Stimulated activated naive CD8-positive, alpha-beta T cell treated with anti-CD3 and anti-CD28 coated beads, Interleukin-15, Interleukin-2, amounts not matched to agents 100 ng/mL and 50 ng/mL, for 24 hours (primary cell): ENCODE measurements at regions not wholly inside any gene's neighbourhood (a gene's known extent, or its start where the extent isn't known, plus 50 kb on each side); places are given as distances from the start of the nearest gene placed in this dataset.
A peak's percentile ranks its signal among the peaks of the same experiment; 100 is the strongest.

Source experiments
- H3K27ac Mint-ChIP-seq: one replicate; pipeline ENCODE4 v1.8.0; 2021; ENCODE audit warnings: mild to moderate bottlenecking, mixed read lengths
- H3K27me3 Mint-ChIP-seq: one replicate; pipeline ENCODE4 v1.8.0; 2021; ENCODE audit warnings: mixed read lengths
- H3K36me3 Mint-ChIP-seq: one replicate; pipeline ENCODE4 v1.8.0; 2021; ENCODE audit warnings: low read depth, mixed read lengths
- H3K4me1 Mint-ChIP-seq: one replicate; pipeline ENCODE4 v1.8.0; 2021; ENCODE audit warnings: low read depth, mixed read lengths
- H3K4me3 Mint-ChIP-seq: one replicate; pipeline ENCODE4 v1.8.0; 2021; ENCODE audit warnings: mild to moderate bottlenecking, mixed read lengths
- H3K9me3 Mint-ChIP-seq: one replicate; pipeline ENCODE4 v1.8.0; 2021; ENCODE audit warnings: mixed read lengths

DNA sequence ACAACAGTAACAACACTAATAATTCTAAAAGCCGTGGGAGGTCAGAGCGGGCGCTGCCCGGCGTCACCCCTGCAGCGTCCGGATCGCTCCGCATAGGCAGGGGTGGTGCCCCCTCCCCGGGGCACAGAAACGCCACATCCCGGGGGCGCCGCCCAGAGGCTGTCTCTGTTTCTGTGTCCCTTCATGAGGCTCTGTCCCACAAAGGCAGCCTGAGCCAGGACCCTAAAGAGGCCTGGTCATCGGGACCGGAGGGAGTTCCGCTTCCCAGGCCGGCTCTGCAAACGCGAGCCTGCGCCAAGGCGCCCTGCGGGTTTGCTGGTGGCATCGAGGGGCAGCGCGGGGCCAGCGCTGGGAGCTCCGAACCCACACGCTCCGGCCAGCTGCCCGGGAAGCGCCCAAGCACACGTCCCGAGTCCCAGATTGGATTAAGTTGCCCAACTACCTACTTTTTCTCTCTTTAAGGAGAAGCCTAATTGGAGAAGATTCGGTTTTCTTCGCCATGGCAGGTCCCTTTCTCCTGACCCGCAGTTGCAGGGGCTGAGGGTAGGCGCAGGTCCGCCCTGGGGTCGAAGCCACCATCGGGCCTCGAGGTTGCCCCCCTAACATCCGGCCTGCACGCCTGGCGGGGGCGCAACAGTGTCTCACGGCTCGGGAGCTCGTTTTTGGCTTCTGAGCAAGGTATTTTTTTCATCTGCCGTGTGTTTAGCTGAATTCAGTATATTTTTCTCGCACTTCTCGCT lies 421.7 kb downstream of the VRK1 start:
- H3K4me1 Mint-ChIP-seq = peaks cover 23% of the 10 kb centered on the region
- peak overlapping the region; percentile 51 for H3K27ac Mint-ChIP-seq
- H3K4me3 Mint-ChIP-seq = peak overlapping the region; percentile 78
- H3K9me3 Mint-ChIP-seq = no peaks in the 10 kb centered on the region
- H3K27me3 Mint-ChIP-seq = peaks cover 31% of the 10 kb centered on the region
- no peaks in the 10 kb centered on the region for H3K36me3 Mint-ChIP-seq

- peak overlapping the region; percentile 51 for H3K27ac Mint-ChIP-seq
- peaks cover 31% of the 10 kb centered on the region for H3K27me3 Mint-ChIP-seq
- no peaks in the 10 kb centered on the region for H3K9me3 Mint-ChIP-seq
- no peaks in the 10 kb centered on the region for H3K36me3 Mint-ChIP-seq
- peak overlapping the region; percentile 78 for H3K4me3 Mint-ChIP-seq
- peaks cover 23% of the 10 kb centered on the region for H3K4me1 Mint-ChIP-seq
These were observed 422.3 kb downstream of the VRK1 start for GRCh38 chr14:97219431-97220017.

GRCh38 chr14:97221572-97222285 lies 424.5 kb downstream of the VRK1 start:
- Mint-ChIP-seq H3K4me3 (no peak overlapping the region), H3K4me1 (peaks cover 23% of the 10 kb centered on the region), H3K36me3 (no peaks in the 10 kb centered on the region)

GRCh38 chr14:97224016-97224415 lies 426.8 kb downstream of the VRK1 start:
- no peak overlapping the region for H3K27ac Mint-ChIP-seq
- no peaks in the 10 kb centered on the region for H3K36me3 Mint-ChIP-seq
- peaks cover 29% of the 10 kb centered on the region for H3K27me3 Mint-ChIP-seq
- no peak overlapping the region for H3K4me3 Mint-ChIP-seq
- H3K9me3 Mint-ChIP-seq = no peaks in the 10 kb centered on the region
- peaks cover 14% of the 10 kb centered on the region for H3K4me1 Mint-ChIP-seq

More at GRCh38 chr14:97221572-97222285, 424.5 kb downstream of the VRK1 start:
- Mint-ChIP-seq H3K9me3 (no peaks in the 10 kb centered on the region), H3K27ac (no peak overlapping the region), H3K27me3 (peaks cover 38% of the 10 kb centered on the region)

DNA sequence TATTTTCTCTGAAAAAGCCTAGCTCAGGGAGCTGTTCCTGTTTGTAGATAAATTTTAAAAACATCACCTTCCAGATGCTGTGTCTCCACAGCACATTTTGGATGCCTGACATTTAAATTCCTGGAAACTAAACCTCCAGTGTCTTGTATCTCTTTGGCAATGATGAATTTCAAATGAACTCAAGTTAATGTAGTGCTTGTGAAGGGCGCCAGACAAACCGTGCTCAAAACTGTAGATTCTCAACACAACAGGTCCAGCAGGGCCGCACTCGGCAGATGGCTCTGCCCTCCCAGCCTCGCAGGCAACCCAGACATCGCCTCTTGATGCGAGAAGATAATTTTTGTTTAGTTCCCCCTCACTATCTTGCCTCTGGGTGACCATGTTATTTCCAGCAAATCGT lies 432.9 kb downstream of the VRK1 start:
- H3K9me3 Mint-ChIP-seq = no peaks in the 10 kb centered on the region
- no peak overlapping the region for H3K27ac Mint-ChIP-seq
- peaks cover 14% of the 10 kb centered on the region for H3K27me3 Mint-ChIP-seq
- H3K4me1 Mint-ChIP-seq = no peaks in the 10 kb centered on the region
- H3K4me3 Mint-ChIP-seq = no peak overlapping the region
- no peaks in the 10 kb centered on the region for H3K36me3 Mint-ChIP-seq

- H3K4me1 Mint-ChIP-seq = no peaks in the 10 kb centered on the region
- H3K4me3 Mint-ChIP-seq = no peak overlapping the region
- no peak overlapping the region for H3K27ac Mint-ChIP-seq
These were observed 436.3 kb downstream of the VRK1 start for GRCh38 chr14:97233319-97233985.

DNA sequence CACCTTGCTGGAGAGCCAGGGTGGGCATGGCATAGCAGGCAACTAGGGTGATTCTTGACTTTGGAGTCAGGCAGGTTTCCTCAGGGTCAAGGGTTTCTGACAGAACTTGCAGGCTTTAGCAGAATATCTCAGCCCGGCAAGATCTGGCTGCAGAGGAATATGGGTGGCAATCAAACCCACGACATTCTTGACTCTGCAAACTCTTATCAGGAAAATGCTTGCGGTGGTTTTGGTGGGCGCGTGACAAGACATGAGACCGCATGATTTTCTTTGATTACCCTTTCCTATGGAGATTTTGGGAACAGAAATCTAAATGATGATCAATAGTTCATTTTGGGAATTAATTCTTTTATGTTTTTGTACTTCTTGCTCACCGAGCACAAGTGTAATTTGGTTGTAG lies 449.5 kb downstream of the VRK1 start:
- Mint-ChIP-seq H3K36me3 (no peaks in the 10 kb centered on the region), H3K4me3 (no peak overlapping the region), H3K27ac (no peak overlapping the region), H3K9me3 (no peaks in the 10 kb centered on the region), H3K27me3 (peaks cover 4% of the 10 kb centered on the region), H3K4me1 (peaks cover 9% of the 10 kb centered on the region)

More at GRCh38 chr14:97233319-97233985, 436.3 kb downstream of the VRK1 start:
- Mint-ChIP-seq H3K9me3 (no peaks in the 10 kb centered on the region), H3K36me3 (no peaks in the 10 kb centered on the region), H3K27me3 (peaks cover 16% of the 10 kb centered on the region)

DNA sequence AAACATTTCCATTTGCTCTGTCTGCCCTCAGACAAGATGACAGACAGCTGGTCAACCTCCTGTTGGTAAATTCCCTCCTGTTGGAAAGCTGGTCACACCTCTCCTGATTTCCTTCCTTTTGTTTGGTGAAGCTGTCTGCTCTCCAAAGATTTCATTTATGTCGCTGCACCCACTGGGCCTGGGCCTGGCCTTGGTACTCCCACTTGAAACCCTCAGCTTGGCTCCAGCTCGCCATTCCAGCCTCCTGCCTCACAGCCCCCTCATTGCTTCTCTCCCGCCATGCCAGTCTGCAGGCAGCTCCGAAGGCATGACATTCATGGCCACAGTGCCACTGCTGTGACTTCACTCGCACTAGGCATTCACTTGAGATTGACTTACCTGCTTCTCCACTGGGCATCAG lies 451.8 kb downstream of the VRK1 start:
- Mint-ChIP-seq H3K27me3 (peaks cover 4% of the 10 kb centered on the region), H3K27ac (no peak overlapping the region), H3K4me1 (peaks cover 23% of the 10 kb centered on the region), H3K9me3 (peaks cover 6% of the 10 kb centered on the region), H3K36me3 (no peaks in the 10 kb centered on the region), H3K4me3 (no peak overlapping the region)

DNA sequence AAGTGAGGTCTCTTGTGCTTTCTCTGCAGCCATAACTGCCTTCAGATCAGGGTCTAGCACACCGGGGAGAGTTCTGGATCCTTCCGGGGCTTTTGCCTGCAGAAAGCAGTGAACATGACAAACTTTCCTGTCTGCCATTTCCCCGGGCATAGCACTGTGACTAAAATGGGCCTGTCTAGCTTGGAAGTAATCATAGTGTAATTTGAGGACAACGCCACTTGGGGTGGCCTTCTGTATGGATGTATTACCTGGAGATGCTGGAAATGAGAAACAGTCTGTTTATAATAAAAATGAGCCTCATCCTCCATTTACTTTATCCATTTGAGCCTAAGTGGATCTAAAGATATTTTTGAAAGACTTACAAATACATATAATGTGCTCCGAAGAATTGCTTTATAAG lies 453.7 kb downstream of the VRK1 start:
- H3K4me3 Mint-ChIP-seq = no peak overlapping the region
- no peaks in the 10 kb centered on the region for H3K27me3 Mint-ChIP-seq
- H3K9me3 Mint-ChIP-seq = peaks cover 6% of the 10 kb centered on the region
- no peak overlapping the region for H3K27ac Mint-ChIP-seq
- H3K4me1 Mint-ChIP-seq = peaks cover 26% of the 10 kb centered on the region
- no peaks in the 10 kb centered on the region for H3K36me3 Mint-ChIP-seq

- Mint-ChIP-seq H3K36me3 (no peaks in the 10 kb centered on the region), H3K27me3 (no peaks in the 10 kb centered on the region), H3K9me3 (peaks cover 6% of the 10 kb centered on the region), H3K27ac (no peak overlapping the region), H3K4me3 (no peak overlapping the region), H3K4me1 (peaks cover 26% of the 10 kb centered on the region)
These were observed 454.4 kb downstream of the VRK1 start for GRCh38 chr14:97251491-97252155.

DNA sequence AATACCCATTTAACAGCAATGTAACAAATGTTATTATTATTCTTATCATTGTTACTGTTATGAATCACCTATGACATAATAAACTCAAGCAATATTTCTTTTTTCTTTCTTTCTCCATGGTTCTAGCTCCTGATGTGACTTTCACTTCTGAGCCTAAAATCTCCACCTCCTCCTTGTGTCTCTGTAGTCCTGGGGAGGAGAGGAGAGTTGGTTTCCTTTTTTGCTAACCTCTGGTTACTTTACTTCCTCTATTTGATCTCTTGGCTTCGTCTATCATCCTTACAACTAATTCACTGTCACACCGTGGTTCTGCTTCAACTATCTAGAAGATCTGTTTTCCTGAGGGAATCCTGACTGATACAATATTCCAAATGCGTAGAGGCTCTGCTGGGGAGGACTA lies 456.6 kb downstream of the VRK1 start:
- peaks cover 26% of the 10 kb centered on the region for H3K4me1 Mint-ChIP-seq
- no peak overlapping the region for H3K4me3 Mint-ChIP-seq
- H3K9me3 Mint-ChIP-seq = peaks cover 6% of the 10 kb centered on the region
- H3K27ac Mint-ChIP-seq = no peak overlapping the region
- H3K36me3 Mint-ChIP-seq = no peaks in the 10 kb centered on the region
- H3K27me3 Mint-ChIP-seq = no peaks in the 10 kb centered on the region

GRCh38 chr14:97262336-97262735 lies 465.2 kb downstream of the VRK1 start:
- Mint-ChIP-seq H3K4me1 (peaks cover 6% of the 10 kb centered on the region), H3K27ac (no peak overlapping the region), H3K9me3 (no peaks in the 10 kb centered on the region), H3K27me3 (no peaks in the 10 kb centered on the region), H3K36me3 (no peaks in the 10 kb centered on the region), H3K4me3 (no peak overlapping the region)

- Mint-ChIP-seq H3K27ac (no peak overlapping the region), H3K27me3 (no peaks in the 10 kb centered on the region), H3K36me3 (no peaks in the 10 kb centered on the region), H3K4me1 (peaks cover 13% of the 10 kb centered on the region), H3K9me3 (no peaks in the 10 kb centered on the region), H3K4me3 (no peak overlapping the region)
These were observed 467.5 kb downstream of the VRK1 start for GRCh38 chr14:97264516-97265230.

DNA sequence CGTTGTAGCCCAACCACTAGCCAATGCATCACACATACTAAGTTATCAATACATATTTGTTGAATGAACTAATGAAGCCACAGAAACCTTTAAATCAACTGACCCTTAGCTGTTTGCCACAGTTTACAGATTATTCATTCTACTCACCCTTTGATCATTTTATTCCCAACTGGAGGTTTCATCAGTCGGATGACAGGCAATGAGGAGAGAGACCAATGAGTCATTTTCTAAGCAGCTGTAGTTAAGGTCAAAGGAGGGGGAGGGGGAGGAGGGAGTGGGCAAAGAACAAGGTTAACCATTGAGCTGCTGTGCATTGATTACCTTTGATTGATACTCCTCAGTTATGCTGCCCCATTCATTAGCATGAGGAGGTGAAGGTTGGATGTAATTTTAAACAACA lies 469.5 kb downstream of the VRK1 start:
- H3K36me3 Mint-ChIP-seq = no peaks in the 10 kb centered on the region
- H3K9me3 Mint-ChIP-seq = no peaks in the 10 kb centered on the region
- no peak overlapping the region for H3K4me3 Mint-ChIP-seq
- H3K27me3 Mint-ChIP-seq = no peaks in the 10 kb centered on the region
- H3K4me1 Mint-ChIP-seq = peaks cover 13% of the 10 kb centered on the region
- no peak overlapping the region for H3K27ac Mint-ChIP-seq
